ENCODE measurements at regions not wholly inside any gene's neighbourhood (a gene's known extent, or its start where the extent isn't known, plus 50 kb on each side); places are given as distances from the start of the nearest gene placed in this dataset.

GRCh38 chrX:39484159-39485068 lies 613.3 kb downstream of the BCOR start:
- POLR2A ChIA-PET (ENCODE audit: unreplicated experiment) = no interaction called here
- Histone ChIP-seq H3K79me2 (ENCODE audit: low read length) (no peaks in the 10 kb centered on the region), H3K4me2 (ENCODE audit: low read length) (no peak overlapping the region), H2AFZ (ENCODE audit: low read length) (no peak overlapping the region), H3K36me3 (ENCODE audit: low read depth, low read length) (no peaks in the 10 kb centered on the region), H3K4me3 (ENCODE audit: low read length) (no peak overlapping the region), H3F3A (ENCODE audit: low read length, unreplicated experiment) (no peaks in the 10 kb centered on the region), H4K20me1 (ENCODE audit: low read length) (no peaks in the 10 kb centered on the region), H3K27ac (ENCODE audit: low read length) (no peak overlapping the region), H3K27me3 (ENCODE audit: low read length) (peaks cover 63% of the 10 kb centered on the region), H3K4me1 (ENCODE audit: insufficient read depth, low read length) (no peaks in the 10 kb centered on the region), H3K9me2 (replicated peaks; ENCODE audit: low read length) (no peaks in the 10 kb centered on the region), H3K9ac (ENCODE audit: low read length) (no peak overlapping the region), H3K9me3 (ENCODE audit: low read length) (no peaks in the 10 kb centered on the region)
- no peak for TF ChIP-seq EZH2phosphoT487 (IDR thresholded peaks at IDR 0.05; ENCODE audit: borderline replicate concordance, low read length)
- no peak for TF ChIP-seq CTCF (conservative IDR thresholded peaks at IDR 0.05; ENCODE audit: low read depth, low read length)
- no peak for TF ChIP-seq EZH2 (IDR thresholded peaks at IDR 0.05; ENCODE audit: low read length, unreplicated experiment)
- CTCF ChIA-PET = no interaction called here
- ATAC-seq = no peak
- no peak for DNase-seq
- intact Hi-C loops (cut with micrococcal nuclease) = no loop called here
- BruUV-seq (replicated peaks) = no TSS peak

DNA sequence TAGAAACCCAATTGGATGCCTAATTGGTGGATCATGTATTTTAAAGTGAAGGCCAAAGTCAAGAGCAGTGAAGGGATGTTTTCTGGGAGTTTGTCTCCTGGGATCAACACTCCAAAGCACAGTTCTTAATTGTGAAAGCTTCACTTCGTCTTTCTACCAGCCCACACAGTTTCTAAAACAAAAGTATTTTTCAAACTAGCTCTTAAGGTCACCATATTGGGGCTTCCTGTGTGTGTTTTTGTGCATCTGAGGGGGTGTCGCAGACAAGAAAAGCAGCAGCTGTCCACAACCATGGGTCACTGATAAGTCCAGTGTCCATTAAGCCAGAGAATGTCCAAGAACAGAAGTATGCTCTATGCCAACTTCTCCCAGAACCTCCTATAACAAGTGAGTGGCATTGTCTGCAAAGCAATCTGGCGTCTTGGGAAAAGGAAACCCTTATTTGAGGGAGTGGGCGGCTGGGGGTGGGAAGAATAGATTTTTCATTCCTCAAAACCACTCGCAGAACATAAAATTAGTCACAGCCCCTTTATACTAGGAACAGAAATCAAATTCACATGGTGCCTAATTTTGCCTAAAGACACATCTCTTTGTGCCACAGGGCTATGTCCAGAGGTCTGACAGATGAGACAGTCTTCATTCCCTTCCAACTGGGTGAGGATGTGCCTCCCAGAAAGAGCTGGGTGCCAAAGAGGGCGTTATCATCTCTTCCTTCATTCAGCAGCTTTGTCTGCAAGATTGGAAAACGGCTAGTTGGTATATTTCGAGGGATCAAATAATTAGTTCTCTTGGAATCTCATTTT lies 610.4 kb downstream of the BCOR start:
- TF ChIP-seq EZH2phosphoT487 (IDR thresholded peaks at IDR 0.05; ENCODE audit: borderline replicate concordance, low read length) (no peak), CTCF (conservative IDR thresholded peaks at IDR 0.05; ENCODE audit: low read depth, low read length) (no peak), EZH2 (IDR thresholded peaks at IDR 0.05; ENCODE audit: low read length, unreplicated experiment) (no peak)
- Histone ChIP-seq H4K20me1 (ENCODE audit: low read length) (no peaks in the 10 kb centered on the region), H3K4me1 (ENCODE audit: insufficient read depth, low read length) (no peaks in the 10 kb centered on the region), H3K27ac (ENCODE audit: low read length) (no peak overlapping the region), H2AFZ (ENCODE audit: low read length) (no peak overlapping the region), H3K9ac (ENCODE audit: low read length) (no peak overlapping the region), H3K4me3 (ENCODE audit: low read length) (no peak overlapping the region), H3K4me2 (ENCODE audit: low read length) (no peak overlapping the region), H3K36me3 (ENCODE audit: low read depth, low read length) (no peaks in the 10 kb centered on the region), H3K79me2 (ENCODE audit: low read length) (no peaks in the 10 kb centered on the region), H3F3A (ENCODE audit: low read length, unreplicated experiment) (no peaks in the 10 kb centered on the region), H3K27me3 (ENCODE audit: low read length) (peaks cover 57% of the 10 kb centered on the region), H3K9me3 (ENCODE audit: low read length) (no peaks in the 10 kb centered on the region), H3K9me2 (replicated peaks; ENCODE audit: low read length) (no peaks in the 10 kb centered on the region)
- ChIA-PET CTCF (no interaction called here), POLR2A (ENCODE audit: unreplicated experiment) (no interaction called here)
- DNase-seq (no peak), ATAC-seq (no peak)
- intact Hi-C loops (cut with micrococcal nuclease) = no loop called here
- BruUV-seq (replicated peaks) = no TSS peak

DNA sequence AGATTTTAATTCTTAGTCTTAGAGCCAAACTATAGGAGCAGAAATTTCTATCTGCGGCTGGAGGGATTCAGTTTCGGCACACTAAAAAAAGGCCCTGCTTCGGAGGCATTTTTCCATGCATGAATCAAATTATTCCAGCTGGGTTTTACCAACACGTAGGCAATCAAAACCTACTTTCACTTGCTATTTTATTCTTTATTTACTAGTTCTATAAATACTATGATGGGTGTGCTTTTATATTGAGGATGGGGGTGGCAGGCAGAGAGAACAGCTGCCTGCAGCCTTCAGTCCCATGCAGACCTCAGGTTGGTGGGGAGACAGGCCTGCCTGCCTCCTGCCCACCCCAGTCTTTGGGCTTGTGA lies 609.8 kb downstream of the BCOR start:
- no peaks in the 10 kb centered on the region for H3F3A ChIP-seq (ENCODE audit: low read length, unreplicated experiment)
- intact Hi-C loops (cut with micrococcal nuclease) = no loop called here
- no peak overlapping the region for H3K4me2 ChIP-seq (ENCODE audit: low read length)
- H3K9me3 ChIP-seq (ENCODE audit: low read length) = no peaks in the 10 kb centered on the region
- H3K9me2 ChIP-seq (replicated peaks; ENCODE audit: low read length) = no peaks in the 10 kb centered on the region
- H3K4me3 ChIP-seq (ENCODE audit: low read length) = no peak overlapping the region
- peaks cover 51% of the 10 kb centered on the region for H3K27me3 ChIP-seq (ENCODE audit: low read length)
- ATAC-seq = no peak
- no peaks in the 10 kb centered on the region for H3K36me3 ChIP-seq (ENCODE audit: low read depth, low read length)
- no TSS peak for BruUV-seq (replicated peaks)
- H3K9ac ChIP-seq (ENCODE audit: low read length) = no peak overlapping the region
- ChIA-PET POLR2A (ENCODE audit: unreplicated experiment) (no interaction called here), CTCF (no interaction called here)
- TF ChIP-seq CTCF (conservative IDR thresholded peaks at IDR 0.05; ENCODE audit: low read depth, low read length) (no peak), EZH2phosphoT487 (IDR thresholded peaks at IDR 0.05; ENCODE audit: borderline replicate concordance, low read length) (no peak), EZH2 (IDR thresholded peaks at IDR 0.05; ENCODE audit: low read length, unreplicated experiment) (no peak)
- no peaks in the 10 kb centered on the region for H3K4me1 ChIP-seq (ENCODE audit: insufficient read depth, low read length)
- no peaks in the 10 kb centered on the region for H4K20me1 ChIP-seq (ENCODE audit: low read length)
- no peak overlapping the region for H2AFZ ChIP-seq (ENCODE audit: low read length)
- DNase-seq = no peak
- H3K27ac ChIP-seq (ENCODE audit: low read length) = no peak overlapping the region
- H3K79me2 ChIP-seq (ENCODE audit: low read length) = no peaks in the 10 kb centered on the region
